SK-N-SH (cell line): ENCODE measurements at regions not wholly inside any gene's neighbourhood (a gene's known extent, or its start where the extent isn't known, plus 50 kb on each side); places are given as distances from the start of the nearest gene placed in this dataset.

ENCODE experiments used
- CTCF ChIA-PET: fragments of 300-600, 350-600 bp; formaldehyde crosslinking; extraction: SDS; loops from one replicate; lab custom pipeline; 2021; lab: Yijun Ruan, JAX
- POLR2A ChIA-PET: fragments of 350-600 bp; sonication (Branson Sonifier 250); formaldehyde crosslinking; extraction: SDS; loops from one replicate; lab custom pipeline; 2020; ENCODE audit warnings: antibody characterized with exemption, inconsistent platforms; lab: Yijun Ruan, JAX
- DNase-seq: peaks from one replicate; pipeline ENCODE4 v3.0.0; 2012
- H2AFZ ChIP-seq: fragments of 200-600 bp; sonication (generic); 2 replicates; pipeline ENCODE4 v1.8.1; 2016; ENCODE audit warnings: antibody characterized with exemption, mild to moderate bottlenecking, low read depth
- H3F3A ChIP-seq: fragments of 200-600 bp; sonication (generic); replicated peaks from 2 replicates; pipeline ENCODE3; 2016; ENCODE audit warnings: antibody characterized with exemption, mild to moderate bottlenecking; ENCODE audit not compliant: insufficient read depth
- H3K27ac ChIP-seq, 2 experiments: fragments of 200-500 bp in 1 of 2; fragments of 200-600 bp in 1 of 2; sonication (Bioruptor generic) in 1 of 2; sonication (generic), shearing (Covaris generic) in 1 of 2; 2 replicates each; pipeline versions ENCODE4 v1.5.1 to v1.6.1; 2014 to 2016; ENCODE audit warnings: low read depth in 2 of 2, inconsistent platforms in 1 of 2, low read length in 1 of 2, mild to moderate bottlenecking in 1 of 2, mixed read lengths in 1 of 2
- H3K27me3 ChIP-seq: fragments of 200-600 bp; sonication (generic), shearing (Covaris generic); 2 replicates; pipeline ENCODE4 v1.6.1; 2016; ENCODE audit warnings: mixed run types; ENCODE audit not compliant: insufficient read depth
- H3K36me3 ChIP-seq, 2 experiments: fragments of 200-500 bp in 1 of 2; fragments of 200-600 bp in 1 of 2; sonication (Bioruptor generic) in 1 of 2; sonication (generic) in 1 of 2; replicated peaks in 1 of 2; 2 replicates each; pipeline versions ENCODE3 to v1.5.1; 2014 to 2016; ENCODE audit warnings: low read length in 1 of 2, mild to moderate bottlenecking in 1 of 2; ENCODE audit not compliant: insufficient read depth in 2 of 2, control insufficient read depth in 1 of 2
- H3K4me1 ChIP-seq, 2 experiments: fragments of 200-500 bp in 1 of 2; fragments of 200-600 bp in 1 of 2; sonication (Bioruptor generic) in 1 of 2; sonication (generic), shearing (Covaris generic) in 1 of 2; 2 replicates each; pipeline versions ENCODE4 v1.5.1 to v1.6.1; 2014 to 2016; ENCODE audit warnings: low read depth in 1 of 2, low read length in 1 of 2, mixed run types in 1 of 2; ENCODE audit not compliant: insufficient read depth in 2 of 2, control insufficient read depth in 1 of 2
- H3K4me2 ChIP-seq: fragments of 200-600 bp; sonication (generic), shearing (Covaris generic); 2 replicates; pipeline ENCODE4 v1.6.1; 2017; ENCODE audit warnings: mixed run types
- H3K4me3 ChIP-seq, 2 experiments: fragments of 200-500 bp in 1 of 2; fragments of 200-600 bp in 1 of 2; sonication (Bioruptor generic) in 1 of 2; sonication (generic), shearing (Covaris generic) in 1 of 2; 2 replicates each; pipeline versions ENCODE4 v1.5.1 to v1.8.1; 2014 to 2016; ENCODE audit warnings: low read depth in 2 of 2, inconsistent platforms in 1 of 2, low read length in 1 of 2, mild to moderate bottlenecking in 1 of 2, mixed read lengths in 1 of 2, moderate library complexity in 1 of 2
- H3K79me2 ChIP-seq: fragments of 200-600 bp; sonication (generic); 2 replicates; pipeline ENCODE4 v1.8.1; 2017; ENCODE audit warnings: mild to moderate bottlenecking; ENCODE audit not compliant: insufficient read depth
- H3K9ac ChIP-seq: fragments of 200-600 bp; sonication (generic); 2 replicates; pipeline ENCODE4 v1.6.1; 2017; ENCODE audit warnings: mixed run types
- H3K9me2 ChIP-seq: fragments of 200-600 bp; sonication (generic); 2 replicates; pipeline ENCODE4 v1.6.1; 2017; ENCODE audit warnings: mixed run types
- H3K9me3 ChIP-seq: fragments of 200-600 bp; sonication (generic); 2 replicates; pipeline ENCODE4 v1.6.1; 2017; ENCODE audit warnings: mixed run types, mild to moderate bottlenecking, moderate library complexity
- H4K20me1 ChIP-seq: fragments of 200-600 bp; sonication (generic); 2 replicates; pipeline ENCODE4 v1.6.1; 2017; ENCODE audit warnings: mild to moderate bottlenecking, mixed run types; ENCODE audit not compliant: insufficient read depth
- CHD2 ChIP-seq: fragments of 150-350 bp; IDR thresholded peaks from 2 replicates; pipeline ENCODE4 v1.6.1; 2018; ENCODE audit warnings: low read length; ENCODE audit not compliant: partially characterized antibody
- ELF1 ChIP-seq: IDR thresholded peaks from 2 replicates; pipeline ENCODE4 v1.4.0; 2012
- EZH2phosphoT487 ChIP-seq: fragments of 200-600 bp; sonication (generic); IDR thresholded peaks from 2 replicates; pipeline ENCODE4 v1.6.1; 2017; ENCODE audit warnings: low read depth, mixed run types, mild to moderate bottlenecking, antibody characterized with exemption, moderate library complexity, borderline replicate concordance
- FOXM1 ChIP-seq: IDR thresholded peaks from 2 replicates; pipeline ENCODE4 v1.4.0; 2012; ENCODE audit warnings: low read depth, mild to moderate bottlenecking
- JUND ChIP-seq: IDR thresholded peaks from 2 replicates; pipeline ENCODE4 v1.4.0; 2012
- MEF2A ChIP-seq: IDR thresholded peaks from 2 replicates; pipeline ENCODE4 v1.4.0; 2012; ENCODE audit warnings: low read depth, borderline replicate concordance
- MXI1 ChIP-seq: IDR thresholded peaks from 2 replicates; pipeline ENCODE4 v1.6.1; 2012; ENCODE audit warnings: mild to moderate bottlenecking, low read depth, low read length, improper control_type of control experiment
- NFIC ChIP-seq: IDR thresholded peaks from 2 replicates; pipeline ENCODE4 v1.4.0; 2012; ENCODE audit warnings: borderline replicate concordance
- POLR2AphosphoS5 ChIP-seq: IDR thresholded peaks from 2 replicates; pipeline ENCODE4 v1.6.1; 2012; ENCODE audit warnings: low read depth, low read length
- RAD21 ChIP-seq: IDR thresholded peaks from 2 replicates; pipeline ENCODE4 v1.6.1; 2012; ENCODE audit warnings: mild to moderate bottlenecking, low read length
- SIN3A ChIP-seq: IDR thresholded peaks from 2 replicates; pipeline ENCODE4 v1.6.1; 2012; ENCODE audit warnings: low read depth, mild to moderate bottlenecking, low read length, moderate library complexity, borderline replicate concordance
- SMC3 ChIP-seq: IDR thresholded peaks from 2 replicates; pipeline ENCODE4 v1.6.1; 2012; ENCODE audit warnings: low read depth, low read length, improper control_type of control experiment
- TAF1 ChIP-seq: IDR thresholded peaks from 2 replicates; pipeline ENCODE4 v1.6.1; 2012; ENCODE audit warnings: low read depth, mild to moderate bottlenecking, low read length, moderate library complexity, borderline replicate concordance
- TCF12 ChIP-seq: IDR thresholded peaks from 2 replicates; pipeline ENCODE4 v1.4.0; 2012
- TEAD4 ChIP-seq: IDR thresholded peaks from 2 replicates; pipeline ENCODE4 v1.4.0; 2012; ENCODE audit warnings: mild to moderate bottlenecking, borderline replicate concordance; ENCODE audit not compliant: insufficient read depth
- USF2 ChIP-seq: fragments of 150-350 bp; IDR thresholded peaks from 2 replicates; pipeline ENCODE4 v1.6.1; 2017; ENCODE audit warnings: antibody characterized with exemption, low read length, low read depth, borderline replicate concordance
- WGBS: methylation state at CpG from one replicate; pipeline ENCODE4 v1.1.6; 2017; ENCODE audit warnings: low lambda C conversion rate; 5-methylcytosine and 5-hydroxymethylcytosine counted together
- TF ChIP-seq, protein P1 (sequence below): IDR thresholded peaks from 2 replicates; pipeline ENCODE4 v1.6.1; 2012; ENCODE audit warnings: mild to moderate bottlenecking, low read depth, low read length, moderate library complexity
- TF ChIP-seq, protein P2 (sequence below): fragments of 150-350 bp; IDR thresholded peaks from 2 replicates; pipeline ENCODE4 v1.6.1; 2016; ENCODE audit warnings: mild to moderate bottlenecking, low read depth, low read length
- TF ChIP-seq, protein P3 (sequence below): IDR thresholded peaks from 2 replicates; pipeline ENCODE4; 2012

GRCh38 chr1:5576011-5576672 is 416.1 kb downstream of the NPHP4 start:
- Histone ChIP-seq H3K4me1 (no peaks in the 10 kb centered on the region), H3K9me3 (no peaks in the 10 kb centered on the region), H3K9ac (no peak overlapping the region), H3K79me2 (no peaks in the 10 kb centered on the region), H4K20me1 (no peaks in the 10 kb centered on the region), H3K36me3 (no peaks in the 10 kb centered on the region), H3K4me3 (no peak overlapping the region), H3K27ac (no peak overlapping the region), H3F3A (no peaks in the 10 kb centered on the region), H3K4me2 (no peak overlapping the region), H2AFZ (no peak overlapping the region), H3K9me2 (no peaks in the 10 kb centered on the region), H3K27me3 (no peaks in the 10 kb centered on the region)
- WGBS, result 28% methylated on average over 9 of the region's 9 CpGs
- no peak for DNase-seq
- ChIA-PET POLR2A (no interaction called here), CTCF (interaction anchor here (0.6 kb wide), 1 partner anchor 362 kb away, joined by 3 read pairs; no protein-coding TSS in a partner anchor)
- TF ChIP-seq SMC3 (no peak), SIN3A (no peak), ELF1 (no peak), NFIC (no peak), TAF1 (no peak), TCF12 (no peak), CHD2 (no peak), POLR2AphosphoS5 (no peak), JUND (no peak), MXI1 (no peak), EZH2phosphoT487 (no peak), USF2 (no peak)
- TF ChIP-seq, protein P1, sequence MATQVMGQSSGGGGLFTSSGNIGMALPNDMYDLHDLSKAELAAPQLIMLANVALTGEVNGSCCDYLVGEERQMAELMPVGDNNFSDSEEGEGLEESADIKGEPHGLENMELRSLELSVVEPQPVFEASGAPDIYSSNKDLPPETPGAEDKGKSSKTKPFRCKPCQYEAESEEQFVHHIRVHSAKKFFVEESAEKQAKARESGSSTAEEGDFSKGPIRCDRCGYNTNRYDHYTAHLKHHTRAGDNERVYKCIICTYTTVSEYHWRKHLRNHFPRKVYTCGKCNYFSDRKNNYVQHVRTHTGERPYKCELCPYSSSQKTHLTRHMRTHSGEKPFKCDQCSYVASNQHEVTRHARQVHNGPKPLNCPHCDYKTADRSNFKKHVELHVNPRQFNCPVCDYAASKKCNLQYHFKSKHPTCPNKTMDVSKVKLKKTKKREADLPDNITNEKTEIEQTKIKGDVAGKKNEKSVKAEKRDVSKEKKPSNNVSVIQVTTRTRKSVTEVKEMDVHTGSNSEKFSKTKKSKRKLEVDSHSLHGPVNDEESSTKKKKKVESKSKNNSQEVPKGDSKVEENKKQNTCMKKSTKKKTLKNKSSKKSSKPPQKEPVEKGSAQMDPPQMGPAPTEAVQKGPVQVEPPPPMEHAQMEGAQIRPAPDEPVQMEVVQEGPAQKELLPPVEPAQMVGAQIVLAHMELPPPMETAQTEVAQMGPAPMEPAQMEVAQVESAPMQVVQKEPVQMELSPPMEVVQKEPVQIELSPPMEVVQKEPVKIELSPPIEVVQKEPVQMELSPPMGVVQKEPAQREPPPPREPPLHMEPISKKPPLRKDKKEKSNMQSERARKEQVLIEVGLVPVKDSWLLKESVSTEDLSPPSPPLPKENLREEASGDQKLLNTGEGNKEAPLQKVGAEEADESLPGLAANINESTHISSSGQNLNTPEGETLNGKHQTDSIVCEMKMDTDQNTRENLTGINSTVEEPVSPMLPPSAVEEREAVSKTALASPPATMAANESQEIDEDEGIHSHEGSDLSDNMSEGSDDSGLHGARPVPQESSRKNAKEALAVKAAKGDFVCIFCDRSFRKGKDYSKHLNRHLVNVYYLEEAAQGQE, result no peak

GRCh38 chr1:5575396-5575940 is 416.8 kb downstream of the NPHP4 start:
- no peaks in the 10 kb centered on the region for H3F3A ChIP-seq
- no peak overlapping the region for H2AFZ ChIP-seq
- TF ChIP-seq USF2 (no peak), FOXM1 (no peak), MEF2A (no peak), ELF1 (no peak), RAD21 (no peak), SMC3 (no peak), TEAD4 (no peak)
- TF ChIP-seq, protein P2, sequence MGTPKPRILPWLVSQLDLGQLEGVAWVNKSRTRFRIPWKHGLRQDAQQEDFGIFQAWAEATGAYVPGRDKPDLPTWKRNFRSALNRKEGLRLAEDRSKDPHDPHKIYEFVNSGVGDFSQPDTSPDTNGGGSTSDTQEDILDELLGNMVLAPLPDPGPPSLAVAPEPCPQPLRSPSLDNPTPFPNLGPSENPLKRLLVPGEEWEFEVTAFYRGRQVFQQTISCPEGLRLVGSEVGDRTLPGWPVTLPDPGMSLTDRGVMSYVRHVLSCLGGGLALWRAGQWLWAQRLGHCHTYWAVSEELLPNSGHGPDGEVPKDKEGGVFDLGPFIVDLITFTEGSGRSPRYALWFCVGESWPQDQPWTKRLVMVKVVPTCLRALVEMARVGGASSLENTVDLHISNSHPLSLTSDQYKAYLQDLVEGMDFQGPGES, result no peak
- TF ChIP-seq, protein P3, sequence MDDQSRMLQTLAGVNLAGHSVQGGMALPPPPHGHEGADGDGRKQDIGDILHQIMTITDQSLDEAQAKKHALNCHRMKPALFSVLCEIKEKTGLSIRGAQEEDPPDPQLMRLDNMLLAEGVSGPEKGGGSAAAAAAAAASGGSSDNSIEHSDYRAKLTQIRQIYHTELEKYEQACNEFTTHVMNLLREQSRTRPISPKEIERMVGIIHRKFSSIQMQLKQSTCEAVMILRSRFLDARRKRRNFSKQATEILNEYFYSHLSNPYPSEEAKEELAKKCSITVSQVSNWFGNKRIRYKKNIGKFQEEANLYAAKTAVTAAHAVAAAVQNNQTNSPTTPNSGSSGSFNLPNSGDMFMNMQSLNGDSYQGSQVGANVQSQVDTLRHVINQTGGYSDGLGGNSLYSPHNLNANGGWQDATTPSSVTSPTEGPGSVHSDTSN, result no peak
- H3K9ac ChIP-seq, result no peak overlapping the region
- no peak overlapping the region for H3K27ac ChIP-seq
- H3K4me3 ChIP-seq, result no peak overlapping the region
- H4K20me1 ChIP-seq, result no peaks in the 10 kb centered on the region
- H3K27me3 ChIP-seq, result no peaks in the 10 kb centered on the region
- DNase-seq, result no peak
- no peaks in the 10 kb centered on the region for H3K36me3 ChIP-seq
- 5% methylated on average over 3 of the region's 5 CpGs for WGBS
- H3K4me1 ChIP-seq, result no peaks in the 10 kb centered on the region
- ChIA-PET POLR2A (no interaction called here), CTCF (interaction anchor here (0.6 kb wide), 1 partner anchor 363 kb away, joined by 3 read pairs; no protein-coding TSS in a partner anchor)
- no peak overlapping the region for H3K4me2 ChIP-seq
- no peaks in the 10 kb centered on the region for H3K9me3 ChIP-seq
- H3K9me2 ChIP-seq, result no peaks in the 10 kb centered on the region
- no peaks in the 10 kb centered on the region for H3K79me2 ChIP-seq
